ENCODE measurements at regions not wholly inside any gene's neighbourhood (a gene's known extent, or its start where the extent isn't known, plus 50 kb on each side); places are given as distances from the start of the nearest gene placed in this dataset.
"Not testable (repeated sequence)": the region's sequence is repeated elsewhere in the genome, so short reads cannot be mapped to it uniquely, and the experiment has no call there.

DNA sequence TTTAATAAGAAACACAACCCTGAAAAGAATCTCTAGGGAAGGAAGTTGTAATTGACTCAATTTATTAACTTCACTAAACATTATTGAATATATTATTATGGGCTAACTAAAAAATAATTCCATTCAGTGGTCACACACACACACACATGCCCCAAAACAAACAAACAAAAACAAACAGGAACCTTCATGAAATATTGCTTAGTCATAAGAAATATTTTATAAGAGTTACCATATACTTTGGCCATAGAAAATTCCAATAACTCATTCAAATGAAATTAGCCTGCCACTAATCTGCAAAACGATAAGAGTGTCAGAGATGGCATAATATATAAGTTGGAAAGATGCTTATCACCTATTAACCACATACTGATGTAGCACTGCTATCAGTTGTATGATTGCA lies 268.4 kb upstream of the AMIGO2 start:
- no peak for DNase-seq (ENCODE audit: low spot score)

DNA sequence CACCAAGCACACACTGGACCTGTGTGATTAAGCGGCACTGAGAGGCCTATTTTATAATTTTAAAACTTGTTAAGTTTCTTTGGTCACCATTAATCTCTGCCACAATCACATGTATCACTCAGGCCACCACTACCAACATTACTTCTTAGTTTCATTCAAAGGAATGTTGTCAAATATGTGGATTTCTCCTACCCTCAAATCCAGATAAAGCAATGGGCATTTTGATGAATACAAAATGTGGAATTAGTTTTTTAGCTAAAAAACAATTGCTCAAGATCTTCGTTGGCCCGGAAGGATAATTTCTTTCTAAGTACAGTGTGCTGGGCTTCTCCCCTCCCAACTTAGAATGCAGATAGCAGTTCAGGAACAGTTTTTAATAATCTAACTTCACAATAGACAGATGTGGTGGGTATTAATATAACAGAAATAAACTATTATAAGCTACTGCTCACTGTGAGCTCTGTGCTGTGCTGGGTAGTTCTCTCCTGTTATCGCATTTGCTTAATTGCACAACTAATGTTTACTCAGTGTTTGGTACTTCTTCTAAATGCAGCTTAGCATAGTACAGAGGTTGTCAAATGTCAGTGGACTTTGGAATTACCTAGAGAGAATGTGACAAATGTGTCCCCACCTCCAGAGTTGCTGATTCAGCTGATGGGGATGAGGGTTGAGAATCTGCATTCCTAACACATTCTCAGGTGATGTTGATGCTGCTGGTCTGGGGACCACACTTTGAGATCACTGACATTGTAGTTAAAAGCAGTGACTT lies 266.7 kb upstream of the AMIGO2 start:
- DNase-seq (ENCODE audit: low spot score), result no peak

DNA sequence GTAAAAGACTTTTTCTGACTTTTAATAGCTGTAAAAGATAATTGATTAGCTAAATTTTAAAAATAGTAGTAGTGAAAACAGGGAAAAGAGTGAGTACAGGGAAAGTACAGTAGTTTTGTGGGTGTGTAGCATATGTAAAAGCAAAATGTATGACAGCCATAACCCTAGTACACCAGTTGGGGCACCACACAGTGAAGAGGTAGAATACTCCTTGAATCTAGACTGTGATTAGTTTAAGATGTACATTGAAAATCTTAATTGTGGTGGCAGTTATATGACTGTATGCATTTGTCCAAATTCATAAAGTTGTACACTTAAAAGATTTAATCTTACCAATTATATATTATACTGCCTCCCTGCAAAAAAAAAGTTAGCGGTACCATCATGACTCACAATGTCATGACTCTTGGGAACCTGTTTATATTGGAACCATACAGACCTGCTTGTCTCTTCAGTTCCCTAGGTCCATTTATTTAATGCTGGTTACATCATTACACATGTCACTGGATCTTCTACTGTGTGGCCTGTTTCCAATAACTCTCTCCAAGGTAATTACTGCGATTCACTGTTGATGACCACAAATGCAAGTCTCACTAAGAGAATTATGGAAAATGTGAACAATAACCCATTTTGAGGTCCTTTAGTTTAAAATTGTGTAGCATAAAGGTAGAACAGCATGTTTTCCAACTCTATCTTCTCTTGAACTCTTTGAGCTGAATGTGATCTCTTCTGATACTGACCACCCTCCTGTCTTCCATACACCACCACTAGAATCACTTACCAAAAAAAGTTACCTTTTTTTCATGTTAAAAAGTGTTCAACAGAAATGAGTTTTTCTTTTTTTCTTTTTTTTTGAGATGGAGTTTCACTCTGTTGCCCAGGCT lies 264.2 kb upstream of the AMIGO2 start:
- DNase-seq (ENCODE audit: low spot score), result no peak

DNA sequence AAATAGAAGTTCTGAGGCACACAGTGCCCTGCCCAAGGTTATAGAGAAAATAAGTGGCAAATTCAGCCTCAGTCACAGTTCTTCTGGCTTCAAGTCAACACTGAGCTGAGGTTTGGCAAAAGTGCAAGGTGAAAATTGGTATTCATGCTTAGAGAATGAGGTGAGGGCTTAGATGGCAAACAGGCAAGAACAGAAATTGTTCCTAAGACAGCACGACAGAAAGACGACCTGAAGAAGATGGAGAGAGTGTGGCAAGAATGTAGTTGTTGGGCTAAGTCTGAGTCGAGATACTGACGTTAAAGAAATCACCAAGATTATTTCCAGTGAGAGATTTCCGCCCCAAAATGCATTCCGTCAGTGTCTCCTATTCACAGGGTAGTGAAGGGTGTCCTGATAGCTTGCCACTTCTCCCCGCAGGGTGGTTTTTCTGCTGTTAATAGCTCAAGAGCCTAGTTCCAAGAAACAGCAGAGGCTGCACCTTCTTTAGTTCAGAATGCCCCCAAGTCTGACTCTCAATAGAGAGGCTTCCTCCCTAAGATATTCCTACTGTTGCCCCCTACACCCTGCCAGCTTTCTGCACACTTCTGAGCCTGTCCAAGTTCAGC lies 260.8 kb upstream of the AMIGO2 start:
- DNase-seq (ENCODE audit: low spot score), result no peak

DNA sequence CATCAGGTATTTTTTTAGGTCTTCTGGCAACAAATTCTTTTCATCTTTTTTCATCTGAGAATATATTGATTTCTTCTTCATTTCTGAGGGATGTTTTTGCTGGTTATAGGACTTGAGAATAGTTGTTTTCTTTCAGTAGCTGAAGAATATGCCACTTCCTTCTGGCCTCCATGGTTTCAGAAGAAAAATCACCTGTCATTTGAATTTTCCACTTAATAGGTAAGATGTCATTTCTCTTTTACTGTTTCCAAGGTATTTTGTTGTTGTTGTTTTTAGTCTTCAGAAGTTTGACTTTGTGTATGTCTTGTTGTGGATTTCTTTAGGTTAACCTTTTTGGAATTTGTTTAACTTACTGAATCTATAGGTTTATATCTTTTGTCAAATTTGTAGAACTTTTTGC lies 257.8 kb upstream of the AMIGO2 start:
- no peak for DNase-seq (ENCODE audit: low spot score)

DNA sequence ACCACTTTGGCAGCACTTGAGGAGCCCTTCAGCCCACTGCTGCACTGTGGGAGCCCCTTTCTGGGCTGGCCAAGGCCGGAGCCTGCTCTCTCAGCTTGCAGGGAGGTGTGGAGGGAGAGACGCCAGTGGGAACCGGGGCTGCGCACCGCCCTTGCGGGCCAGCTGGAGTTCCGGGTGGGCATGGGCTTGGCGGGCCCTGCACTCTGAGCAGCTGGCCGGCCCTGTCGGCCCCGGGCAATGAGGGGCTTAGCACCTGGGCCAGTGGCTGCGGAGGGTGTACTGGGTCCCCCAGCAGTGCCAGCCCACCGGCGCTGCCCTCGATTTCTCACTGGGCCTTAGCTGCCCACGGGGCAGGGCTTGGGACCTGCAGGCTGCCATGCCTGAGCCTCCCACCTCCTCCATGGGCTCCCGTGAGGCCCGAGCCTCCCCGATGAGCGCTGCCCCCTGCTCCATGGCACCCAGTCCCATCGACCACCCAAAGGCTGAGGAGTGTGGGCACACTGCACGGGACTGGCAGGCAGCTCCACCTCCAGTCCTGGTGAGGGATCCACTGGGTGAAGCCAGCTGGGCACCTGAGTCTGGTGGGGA lies 253.6 kb upstream of the AMIGO2 start:
- not testable (repeated sequence) for DNase-seq (ENCODE audit: low spot score)

DNA sequence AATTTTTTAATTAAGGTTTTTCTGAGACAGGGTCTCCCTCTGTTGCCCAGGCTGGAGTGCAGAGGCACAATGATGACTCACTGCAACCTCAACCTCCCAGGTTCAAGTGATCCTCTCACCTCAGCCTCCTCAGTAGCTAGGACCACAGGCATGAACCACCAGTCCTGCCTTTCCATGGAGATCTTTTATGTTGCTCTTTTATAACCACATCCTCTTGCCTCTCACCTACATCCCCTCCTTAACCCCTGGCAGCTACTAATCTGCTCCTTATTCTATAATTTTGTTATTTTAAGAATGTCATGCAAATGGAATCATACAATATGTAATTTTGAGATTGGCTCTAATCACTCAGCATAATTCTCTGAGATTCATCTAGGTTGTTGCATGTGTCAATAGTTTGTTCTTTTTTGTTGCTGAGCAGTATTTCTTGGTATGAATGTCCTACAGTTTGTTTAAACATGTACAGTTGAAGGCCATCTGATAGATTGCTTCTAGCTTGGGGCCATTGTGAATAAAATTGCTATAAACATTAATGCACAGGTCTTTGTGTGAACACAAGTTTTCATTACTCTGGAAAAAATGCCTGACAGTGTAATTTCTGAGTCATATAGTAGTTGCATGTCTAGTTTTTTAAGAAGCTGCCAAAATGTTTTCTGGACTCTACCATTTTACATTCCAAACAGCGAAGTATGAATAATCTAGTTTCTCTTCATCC lies 249.2 kb upstream of the AMIGO2 start:
- no peak for DNase-seq (ENCODE audit: low spot score)

DNA sequence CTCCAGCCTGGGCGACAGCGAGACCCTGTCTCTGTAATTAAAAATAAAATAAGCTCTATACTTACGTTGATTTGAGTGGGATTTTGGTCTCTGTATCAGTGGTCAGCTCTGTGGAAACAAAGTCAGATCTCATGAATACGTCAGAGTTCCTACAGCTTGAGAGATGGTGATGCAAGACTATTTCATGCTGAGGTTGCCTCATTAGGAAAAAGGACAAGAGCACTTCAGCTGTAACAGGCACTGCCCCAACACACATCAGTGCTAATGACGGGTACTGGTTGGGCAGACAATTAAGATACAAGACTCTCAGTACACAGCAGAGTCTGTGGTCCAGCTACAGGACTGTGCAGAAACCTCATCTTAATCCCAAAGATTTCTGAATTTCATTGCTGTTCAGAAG lies 246.4 kb upstream of the AMIGO2 start:
- no peak for DNase-seq (ENCODE audit: low spot score)

DNA sequence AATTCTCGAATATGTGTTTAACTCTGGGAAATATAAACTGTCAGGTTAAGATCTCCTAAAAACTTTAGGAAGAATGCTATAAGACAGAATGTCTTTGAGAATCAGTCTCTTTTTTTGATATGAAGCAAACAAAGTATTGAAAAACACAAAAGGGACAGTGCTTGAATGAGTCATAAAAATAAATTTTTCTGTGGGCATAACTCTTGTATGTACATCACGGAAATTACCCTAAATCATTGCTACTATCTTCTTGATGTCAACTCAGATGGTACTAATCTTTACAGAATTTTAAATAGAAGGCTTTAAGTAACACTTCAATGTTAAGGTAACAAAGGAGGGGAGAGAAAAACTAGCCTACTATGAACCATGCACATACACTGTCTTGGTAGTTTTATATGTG lies 244.0 kb upstream of the AMIGO2 start:
- no peak for DNase-seq (ENCODE audit: low spot score)

DNA sequence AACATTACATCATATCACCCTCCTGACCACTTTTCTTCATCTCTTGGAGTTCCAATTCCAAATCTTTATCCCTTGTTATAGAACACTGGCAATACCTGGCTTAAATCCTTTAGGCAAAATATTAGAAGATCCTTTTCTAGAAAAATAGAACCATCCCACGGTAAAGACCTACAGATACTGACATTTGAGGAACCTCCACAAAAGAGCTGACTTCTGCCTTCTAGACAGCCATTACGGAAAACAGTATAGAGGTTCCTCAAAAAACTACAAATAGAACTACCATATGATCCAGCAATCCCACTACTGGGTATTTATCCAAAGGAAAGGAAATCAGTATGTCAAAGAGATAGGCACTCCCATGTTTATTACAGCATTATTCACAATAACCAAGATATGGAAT lies 241.7 kb upstream of the AMIGO2 start:
- no peak for DNase-seq (ENCODE audit: low spot score)

DNA sequence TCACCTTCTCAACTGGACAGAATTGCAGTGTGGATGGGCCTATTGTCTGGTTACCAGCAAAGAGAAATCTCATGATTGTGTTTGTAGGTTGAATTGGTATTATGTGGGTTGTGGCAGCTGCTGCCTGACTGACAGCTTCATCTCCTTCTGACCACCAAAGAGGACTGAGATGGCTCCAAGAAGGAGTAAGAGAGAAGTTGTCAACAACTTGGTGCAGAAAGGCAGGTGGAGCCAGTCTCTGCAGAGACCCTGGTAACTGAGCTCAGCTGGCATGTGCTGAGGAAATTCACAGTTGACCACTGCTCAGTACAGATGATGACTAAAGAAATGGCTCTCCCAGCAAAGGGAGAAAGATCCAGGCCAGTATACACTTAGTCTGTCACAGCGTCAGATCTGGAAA lies 240.0 kb upstream of the AMIGO2 start:
- DNase-seq (ENCODE audit: low spot score), result no peak

DNA sequence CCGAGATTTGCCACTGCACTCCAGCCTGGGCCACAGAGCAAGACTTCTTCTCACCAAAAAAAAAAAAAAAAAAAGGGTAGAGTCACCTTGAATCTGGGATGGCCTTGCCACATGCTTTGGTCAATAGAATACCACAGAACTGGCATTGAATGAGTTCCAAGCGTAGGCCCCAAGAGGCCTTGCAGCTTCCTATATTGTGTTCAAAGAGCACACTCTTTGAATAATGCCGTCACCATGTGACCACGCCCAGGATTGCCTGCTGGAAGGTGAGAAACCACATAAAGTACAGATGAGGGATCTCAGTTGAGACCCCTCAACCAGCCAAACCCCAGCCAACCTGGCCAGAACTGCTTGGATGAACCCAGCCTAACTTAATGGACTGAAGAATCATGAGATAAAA lies 239.2 kb upstream of the AMIGO2 start:
- DNase-seq (ENCODE audit: low spot score), result no peak

DNA sequence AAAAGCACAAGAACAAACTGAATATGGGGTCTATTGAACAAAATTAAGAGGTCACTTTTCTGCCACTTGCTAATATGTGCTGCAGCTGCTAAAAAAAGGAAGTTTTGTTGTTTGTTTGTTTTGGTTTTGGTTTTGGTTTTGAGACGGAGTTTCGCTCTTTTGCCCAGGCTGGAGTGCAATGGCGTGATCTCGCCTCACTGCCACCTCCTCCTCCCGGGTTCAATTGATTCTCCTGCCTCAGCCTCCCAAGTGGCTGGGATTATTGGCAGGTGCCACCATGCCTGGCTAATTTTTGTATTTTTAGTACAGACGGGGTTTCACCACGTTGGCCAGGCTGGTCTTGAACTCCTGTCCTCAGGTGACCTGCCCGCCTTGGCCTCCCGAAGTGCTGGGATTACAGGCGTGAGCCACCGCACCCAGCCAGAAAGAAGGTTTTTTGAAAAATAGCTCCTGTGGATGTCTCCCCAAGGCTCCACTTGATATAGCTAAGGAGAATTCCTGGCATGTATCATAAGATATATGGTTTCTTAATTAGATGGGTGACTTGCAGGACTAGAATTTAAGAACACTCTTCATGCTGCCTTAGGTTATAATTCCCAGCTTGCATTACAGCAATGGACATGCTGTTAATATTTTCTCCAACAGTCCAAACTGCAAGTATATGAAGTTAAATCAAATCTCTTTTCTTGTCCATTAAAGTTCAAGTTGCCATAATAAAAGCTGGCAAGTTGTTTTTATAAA lies 237.6 kb upstream of the AMIGO2 start:
- no peak for DNase-seq (ENCODE audit: low spot score)

DNA sequence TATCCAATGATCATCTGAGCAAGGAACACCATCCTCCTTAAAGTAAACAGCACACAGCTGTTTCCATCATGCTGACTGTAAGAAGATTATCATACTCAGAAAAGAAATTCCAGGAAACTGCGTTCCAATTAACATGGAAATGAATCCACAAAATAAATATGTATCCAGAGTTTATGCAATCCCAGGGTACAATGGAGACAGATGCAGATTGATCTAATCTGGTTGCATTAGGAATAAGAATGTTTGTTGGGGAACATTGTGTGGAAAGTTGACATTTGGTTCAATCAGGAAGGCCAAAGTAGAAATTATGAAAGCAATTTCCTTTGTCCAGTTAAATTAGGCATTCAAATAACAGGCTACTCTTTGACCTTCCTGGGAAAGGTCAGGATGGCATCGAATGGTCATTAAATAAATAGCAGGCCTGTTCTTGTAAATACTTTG lies 236.9 kb upstream of the AMIGO2 start:
- no peak for DNase-seq (ENCODE audit: low spot score)

DNA sequence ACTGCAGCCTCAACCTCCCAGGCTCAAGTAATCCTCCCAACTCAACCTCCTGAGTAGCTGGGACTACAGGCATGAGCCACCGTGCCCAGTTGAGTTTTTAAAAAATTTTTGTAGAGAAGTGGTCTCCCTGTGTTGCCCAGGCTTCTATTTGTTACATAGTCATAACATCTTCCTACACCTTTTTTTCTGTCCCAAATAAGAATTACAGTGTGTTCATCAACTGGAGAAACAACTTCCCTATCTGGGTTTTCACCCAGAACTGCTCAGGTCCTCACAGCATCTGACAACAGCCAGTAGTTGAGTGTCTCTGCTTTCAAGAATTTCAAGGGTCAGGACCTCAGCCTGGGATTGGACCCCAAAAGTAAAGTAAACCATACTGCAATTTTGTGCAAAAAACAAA lies 235.2 kb upstream of the AMIGO2 start:
- DNase-seq (ENCODE audit: low spot score), result no peak

DNA sequence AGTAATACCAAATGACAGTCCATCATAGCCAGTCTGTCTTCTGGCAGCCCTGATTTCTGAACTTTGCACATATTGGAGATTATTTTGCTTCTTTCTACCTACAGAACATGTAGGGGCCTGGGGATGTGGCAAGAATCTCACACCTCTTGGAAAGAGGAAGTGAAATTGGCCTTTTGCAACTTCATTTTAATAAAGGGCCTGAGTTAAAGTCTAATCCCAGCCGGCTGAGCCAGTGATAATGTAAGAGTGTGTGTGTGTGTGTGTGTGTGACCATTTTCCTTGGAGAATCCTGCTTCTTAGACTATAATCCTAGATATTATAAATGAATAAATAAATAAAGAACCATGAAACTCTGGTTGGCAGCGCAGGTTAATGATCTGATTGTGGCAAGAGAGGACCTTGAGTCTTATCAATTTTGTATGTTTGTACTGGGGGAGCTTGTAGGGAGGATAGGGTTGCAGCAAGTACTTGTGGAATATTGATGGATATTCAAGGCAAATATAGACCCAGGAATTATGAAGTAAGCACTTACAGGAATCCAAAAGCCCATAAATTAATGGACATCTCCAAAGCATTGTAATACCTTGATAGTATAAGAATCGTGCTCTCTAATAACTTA lies 233.2 kb upstream of the AMIGO2 start:
- no peak for DNase-seq (ENCODE audit: low spot score)

DNA sequence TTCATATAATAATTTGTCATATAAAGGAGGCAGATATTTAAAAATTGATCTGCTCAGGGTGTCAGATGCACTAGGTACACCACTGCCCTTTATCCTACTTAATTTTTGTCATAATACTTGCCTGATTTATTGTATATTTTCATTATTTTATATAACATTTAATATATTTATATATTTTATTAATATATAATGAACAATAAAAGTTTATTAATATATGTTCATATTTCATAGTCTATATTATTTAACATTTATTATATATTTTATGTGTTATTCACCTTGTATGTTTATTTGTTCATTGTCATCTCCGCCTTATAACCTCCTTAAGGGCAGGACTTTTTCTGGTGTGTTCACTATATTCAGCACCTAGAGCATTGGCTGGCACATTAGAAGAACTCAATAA lies 232.4 kb upstream of the AMIGO2 start:
- no peak for DNase-seq (ENCODE audit: low spot score)

DNA sequence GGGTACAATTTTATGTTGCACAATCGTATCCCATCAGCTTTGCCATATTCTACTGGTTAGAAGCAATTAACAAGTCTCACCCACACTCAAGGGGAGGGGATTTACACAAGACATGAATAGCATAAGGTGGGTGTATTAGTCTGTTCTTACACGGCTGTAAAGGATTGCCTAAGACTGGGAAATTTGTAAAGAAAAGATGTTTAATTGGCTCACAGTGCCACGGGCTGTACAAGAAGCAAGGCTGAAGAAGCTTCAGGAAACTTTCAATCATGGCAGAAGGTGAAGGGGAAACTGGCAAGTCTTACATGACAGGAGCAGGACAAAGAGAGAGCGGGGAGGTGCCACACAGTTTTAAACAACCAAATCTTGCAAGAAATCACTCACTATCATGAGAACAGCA lies 231.8 kb upstream of the AMIGO2 start:
- no peak for DNase-seq (ENCODE audit: low spot score)

DNA sequence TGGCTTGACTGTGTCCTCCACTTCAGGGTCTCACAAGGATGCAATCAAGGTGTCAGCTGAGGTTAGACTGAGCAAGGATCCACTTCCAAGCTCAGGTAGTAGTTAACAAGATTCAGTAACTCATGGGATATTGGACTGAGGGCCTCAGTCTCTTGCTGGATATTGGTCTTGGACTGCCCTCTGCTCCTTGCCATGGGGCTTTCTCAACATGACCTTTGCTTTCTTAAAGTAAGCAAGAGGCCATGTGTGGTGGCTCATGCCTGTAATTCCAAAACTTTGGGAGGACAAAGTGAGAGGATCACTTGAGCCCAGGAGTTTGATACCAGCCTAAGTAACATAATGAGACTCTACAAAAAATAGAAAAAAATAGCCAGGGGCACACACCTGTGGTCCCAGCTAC lies 231.3 kb upstream of the AMIGO2 start:
- no peak for DNase-seq (ENCODE audit: low spot score)

DNA sequence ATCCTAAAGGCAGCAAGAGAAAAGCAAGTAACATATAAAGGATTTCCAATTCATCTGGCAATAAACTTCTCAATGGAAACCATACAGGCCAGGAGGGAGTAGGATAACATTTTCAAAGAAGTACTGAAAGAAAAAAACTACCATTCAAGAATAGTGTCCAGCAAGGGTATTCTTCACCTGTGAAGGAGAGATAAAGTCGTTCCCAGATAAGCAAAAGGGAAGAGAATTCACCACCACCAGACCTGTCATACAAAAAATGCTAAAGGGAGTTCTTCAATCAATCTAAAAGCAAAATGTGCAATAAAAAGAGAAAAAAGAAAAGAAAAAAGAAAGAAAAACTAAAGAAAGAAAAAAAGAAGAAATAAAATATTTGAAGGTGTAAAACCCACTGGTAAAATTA lies 228.9 kb upstream of the AMIGO2 start:
- no peak for DNase-seq (ENCODE audit: low spot score)

Measured in ecto neural progenitor cell (in vitro differentiated cells).